AG09309 (cell line): ENCODE measurements at regions not wholly inside any gene's neighbourhood (a gene's known extent, or its start where the extent isn't known, plus 50 kb on each side); places are given as distances from the start of the nearest gene placed in this dataset.

Source experiments
- DNase-seq: peaks from one replicate; pipeline ENCODE4 v3.0.0-alpha.2; 2010; ENCODE audit warnings: low read depth
- H3K4me3 ChIP-seq: 2 replicates; pipeline ENCODE4 v1.5.1; 2011; ENCODE audit warnings: mild to moderate bottlenecking, low read depth, low read length, moderate library complexity; ENCODE audit not compliant: control insufficient read depth
- TF ChIP-seq, protein P1 (sequence below): IDR thresholded peaks from 2 replicates; pipeline ENCODE4 v1.5.1; 2011; ENCODE audit warnings: mild to moderate bottlenecking, low read depth, low read length, inconsistent platforms; ENCODE audit not compliant: insufficient read depth, control insufficient read depth; ENCODE audit errors: missing control alignments

DNA sequence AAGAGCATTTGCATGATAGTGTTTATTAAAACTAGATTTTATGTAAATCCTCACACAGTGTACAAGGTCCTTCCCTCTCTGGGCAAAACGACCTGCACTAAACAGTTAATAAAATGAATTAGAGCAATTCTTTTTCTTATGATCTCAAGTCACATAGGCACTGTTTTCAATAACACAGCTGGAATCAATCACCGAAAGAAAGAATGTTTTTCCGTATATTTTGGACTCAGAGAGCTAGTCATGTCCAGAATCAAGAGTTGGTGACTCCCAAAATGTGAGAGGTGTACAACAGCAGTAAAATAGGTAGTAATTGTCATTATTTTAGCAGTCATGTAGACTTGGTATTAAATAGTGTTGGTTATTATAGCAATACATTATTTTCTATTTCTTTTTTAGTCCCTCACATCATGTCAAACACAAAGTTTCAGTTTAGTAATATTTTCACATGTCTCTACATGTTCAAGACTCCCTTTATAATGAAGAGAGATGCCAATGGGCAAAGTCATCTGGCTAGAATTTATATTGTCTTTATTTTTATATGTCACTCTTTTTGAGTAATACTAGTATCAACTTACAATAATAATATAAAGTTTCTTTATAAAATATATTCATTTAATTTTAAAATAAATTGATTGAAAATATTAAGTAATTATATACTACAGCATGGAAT, 448.6 kb upstream of the CDIN1 start:
- no peak overlapping the region for H3K4me3 ChIP-seq
- no peak for DNase-seq
- TF ChIP-seq, protein P1, sequence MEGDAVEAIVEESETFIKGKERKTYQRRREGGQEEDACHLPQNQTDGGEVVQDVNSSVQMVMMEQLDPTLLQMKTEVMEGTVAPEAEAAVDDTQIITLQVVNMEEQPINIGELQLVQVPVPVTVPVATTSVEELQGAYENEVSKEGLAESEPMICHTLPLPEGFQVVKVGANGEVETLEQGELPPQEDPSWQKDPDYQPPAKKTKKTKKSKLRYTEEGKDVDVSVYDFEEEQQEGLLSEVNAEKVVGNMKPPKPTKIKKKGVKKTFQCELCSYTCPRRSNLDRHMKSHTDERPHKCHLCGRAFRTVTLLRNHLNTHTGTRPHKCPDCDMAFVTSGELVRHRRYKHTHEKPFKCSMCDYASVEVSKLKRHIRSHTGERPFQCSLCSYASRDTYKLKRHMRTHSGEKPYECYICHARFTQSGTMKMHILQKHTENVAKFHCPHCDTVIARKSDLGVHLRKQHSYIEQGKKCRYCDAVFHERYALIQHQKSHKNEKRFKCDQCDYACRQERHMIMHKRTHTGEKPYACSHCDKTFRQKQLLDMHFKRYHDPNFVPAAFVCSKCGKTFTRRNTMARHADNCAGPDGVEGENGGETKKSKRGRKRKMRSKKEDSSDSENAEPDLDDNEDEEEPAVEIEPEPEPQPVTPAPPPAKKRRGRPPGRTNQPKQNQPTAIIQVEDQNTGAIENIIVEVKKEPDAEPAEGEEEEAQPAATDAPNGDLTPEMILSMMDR = no peak

DNA sequence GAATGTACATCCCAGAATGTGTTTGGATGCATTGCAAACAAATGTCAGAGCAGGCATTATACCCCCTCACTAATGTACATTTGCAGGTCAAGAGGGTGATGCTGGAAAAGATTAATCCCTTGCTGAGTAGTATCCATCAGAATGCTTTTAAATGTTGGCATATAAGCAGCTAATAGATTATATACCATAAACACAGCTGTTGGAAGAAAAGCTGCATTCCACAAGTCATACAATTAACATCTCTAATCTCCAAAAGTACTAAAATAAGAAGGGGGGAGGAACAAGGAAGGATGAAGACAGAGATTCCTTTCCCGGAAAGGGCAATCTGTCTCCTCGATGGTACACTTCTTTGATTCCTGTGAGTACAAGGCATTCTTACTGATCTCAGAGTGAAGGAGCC, 445.7 kb upstream of the CDIN1 start:
- DNase-seq = no peak
- TF ChIP-seq, protein P1 = no peak
- no peak overlapping the region for H3K4me3 ChIP-seq

DNA sequence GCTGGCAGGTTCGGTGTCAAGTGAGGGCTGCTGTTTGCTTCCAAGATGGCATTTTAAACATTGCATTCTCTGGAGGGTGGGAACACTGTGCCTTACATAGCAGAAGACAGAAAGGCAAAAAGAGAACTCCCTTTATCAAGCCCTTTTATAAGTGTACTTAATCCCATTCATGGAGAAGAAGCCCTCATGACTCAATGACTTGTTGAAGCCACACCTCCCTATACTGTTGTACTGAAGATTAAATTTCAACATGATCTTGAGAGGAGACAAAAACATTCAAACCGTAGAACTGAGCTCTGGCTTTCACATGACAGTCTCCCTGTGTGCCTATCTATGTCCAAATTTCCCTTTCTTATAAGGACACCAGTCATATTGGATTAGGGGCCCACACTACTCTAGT, 443.4 kb upstream of the CDIN1 start:
- H3K4me3 ChIP-seq = no peak overlapping the region
- no peak for DNase-seq
- TF ChIP-seq, protein P1 = no peak

DNA sequence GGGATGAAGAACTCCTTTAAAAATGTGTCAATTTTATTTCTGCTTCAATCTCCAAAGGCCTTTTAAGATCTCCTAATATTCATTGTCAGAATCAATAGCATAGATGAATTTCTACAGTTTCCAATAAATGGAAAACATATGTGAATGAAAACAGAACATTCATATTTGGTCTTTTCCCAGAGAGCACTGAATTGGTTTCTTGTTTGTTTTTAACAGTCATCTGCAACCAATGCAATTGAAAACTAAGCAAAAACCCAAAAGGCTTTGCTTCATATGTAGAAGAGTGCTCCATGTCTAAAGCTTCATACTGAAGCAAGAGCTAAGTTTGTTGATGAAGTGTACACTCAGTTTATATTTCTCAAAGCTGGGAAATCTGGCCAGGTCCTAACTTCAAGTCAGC, 426.5 kb upstream of the CDIN1 start:
- DNase-seq = no peak
- no peak overlapping the region for H3K4me3 ChIP-seq
- TF ChIP-seq, protein P1 = no peak

DNA sequence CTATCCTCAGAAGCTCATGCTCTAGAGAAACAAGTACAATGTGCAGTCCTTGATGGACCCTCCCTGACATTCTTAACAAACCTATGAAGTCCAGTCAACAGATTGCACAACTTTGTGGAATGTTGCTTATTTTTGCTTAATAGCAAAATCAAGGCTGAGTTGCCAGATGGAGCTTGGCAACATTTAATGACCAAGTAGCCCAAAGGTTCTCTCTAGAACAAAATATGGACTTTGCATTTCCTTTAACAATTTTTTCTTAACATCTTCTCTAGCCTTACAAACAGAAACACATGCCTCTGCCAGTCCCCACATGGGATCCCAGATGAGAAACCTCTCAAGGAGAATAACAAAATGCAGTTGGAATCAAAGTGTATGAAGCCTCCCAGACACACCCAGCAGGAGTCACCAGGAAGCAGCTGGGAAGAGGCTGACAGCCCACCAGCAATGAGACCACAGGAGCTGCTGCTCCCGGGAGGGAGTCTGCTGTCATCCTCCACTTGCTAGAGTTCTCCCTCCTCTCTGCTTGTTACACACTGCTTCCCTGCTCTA, 422.5 kb upstream of the CDIN1 start:
- no peak overlapping the region for H3K4me3 ChIP-seq
- TF ChIP-seq, protein P1 = no peak
- peak; percentile 18 for DNase-seq

DNA sequence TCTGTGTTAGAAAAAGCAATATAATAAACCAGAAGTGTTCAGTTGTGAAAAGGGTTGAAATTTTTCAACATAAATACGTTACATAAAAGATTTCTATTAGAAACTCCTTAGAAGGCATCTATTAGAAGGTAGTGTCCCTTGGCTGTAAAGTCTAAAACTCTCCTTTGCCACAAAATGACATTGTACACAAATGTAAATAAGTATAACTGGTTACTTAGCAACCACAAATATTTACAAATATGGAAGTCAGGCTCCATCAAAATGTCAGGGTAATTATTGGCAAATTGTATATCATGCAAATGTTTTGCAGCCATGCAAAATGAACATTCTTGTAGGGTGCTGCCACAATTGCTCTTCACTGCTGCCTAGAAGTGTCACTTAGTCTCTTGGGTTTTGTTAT, 419.1 kb upstream of the CDIN1 start:
- no peak for DNase-seq
- TF ChIP-seq, protein P1 = no peak
- no peak overlapping the region for H3K4me3 ChIP-seq
